ENCODE measurements at regions not wholly inside any gene's neighbourhood (a gene's known extent, or its start where the extent isn't known, plus 50 kb on each side); places are given as distances from the start of the nearest gene placed in this dataset.

DNA sequence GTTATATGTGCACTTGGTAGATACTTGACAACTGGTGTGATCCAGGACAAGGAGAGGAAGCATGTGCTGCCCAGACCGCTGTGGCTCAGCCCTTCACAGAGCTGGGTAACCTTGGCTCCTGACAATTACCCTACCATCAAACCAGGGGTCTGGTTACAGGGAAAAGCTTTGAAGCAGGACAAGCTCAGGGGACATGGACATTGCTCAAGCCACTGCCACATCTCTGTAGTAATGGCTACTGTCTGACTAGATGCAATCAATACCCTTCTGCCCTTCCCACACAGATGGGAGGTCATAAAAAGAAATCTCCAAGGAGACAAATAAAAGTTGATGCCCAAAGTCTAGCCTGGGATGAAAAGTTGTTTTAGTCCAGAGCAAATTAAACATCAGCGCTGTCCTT, 577.4 kb downstream of the MED13L start:
- TF ChIP-seq JUND (IDR thresholded peaks at IDR 0.05; ENCODE audit: low read depth) = no peak
- DNase-seq (ENCODE audit: low read depth in 1 of 2, low spot score in 1 of 2) = no peak
- in situ Hi-C loops (cut with HindIII; ENCODE audit: low pct_unique_long_range_greater_than_20kb, low sequenced_read_pairs) = no loop called here

DNA sequence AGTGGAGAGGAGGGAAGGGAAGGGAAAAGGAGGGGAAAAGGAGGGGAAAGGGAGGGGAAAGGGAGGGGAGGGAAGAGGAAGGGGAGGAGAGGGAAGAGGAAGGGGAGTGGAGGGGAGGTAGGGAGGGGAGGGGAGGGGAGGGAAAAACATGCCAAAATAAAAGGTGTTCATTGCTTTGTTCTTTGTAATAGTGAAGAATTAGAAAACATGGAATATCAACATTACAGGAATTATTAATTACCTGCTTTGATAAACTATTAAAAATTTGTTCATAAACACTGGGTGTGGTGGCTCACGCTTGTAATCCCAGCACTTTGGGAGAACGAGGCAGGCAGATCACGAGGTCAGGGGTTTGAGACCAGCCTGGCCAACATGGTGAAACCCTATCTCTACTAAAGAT, 579.2 kb downstream of the MED13L start:
- in situ Hi-C loops (cut with HindIII; ENCODE audit: low pct_unique_long_range_greater_than_20kb, low sequenced_read_pairs) = no loop called here
- no peak for DNase-seq (ENCODE audit: low read depth in 1 of 2, low spot score in 1 of 2)
- TF ChIP-seq JUND (IDR thresholded peaks at IDR 0.05; ENCODE audit: low read depth) = no peak

DNA sequence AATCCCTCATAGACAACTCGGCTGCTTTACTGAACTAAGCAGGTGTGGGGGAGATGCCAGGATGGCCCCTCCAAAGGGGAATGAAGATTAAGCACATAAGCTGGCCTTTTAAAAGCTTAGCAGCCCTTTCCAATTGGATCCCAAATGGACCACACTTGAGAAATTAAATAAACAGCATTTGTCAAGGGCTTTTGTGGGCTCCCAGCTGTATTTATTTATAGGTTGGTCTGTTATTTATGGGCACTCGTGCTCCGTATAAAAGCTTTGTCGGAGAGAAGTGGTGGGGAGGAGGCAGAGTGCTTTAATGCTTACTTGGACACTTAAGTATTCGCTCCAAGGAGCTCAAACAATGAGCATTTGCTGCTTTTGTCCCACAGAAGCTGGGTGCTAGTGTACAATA, 580.2 kb downstream of the MED13L start:
- in situ Hi-C loops (cut with HindIII; ENCODE audit: low pct_unique_long_range_greater_than_20kb, low sequenced_read_pairs) = no loop called here
- no peak for TF ChIP-seq JUND (IDR thresholded peaks at IDR 0.05; ENCODE audit: low read depth)

DNA sequence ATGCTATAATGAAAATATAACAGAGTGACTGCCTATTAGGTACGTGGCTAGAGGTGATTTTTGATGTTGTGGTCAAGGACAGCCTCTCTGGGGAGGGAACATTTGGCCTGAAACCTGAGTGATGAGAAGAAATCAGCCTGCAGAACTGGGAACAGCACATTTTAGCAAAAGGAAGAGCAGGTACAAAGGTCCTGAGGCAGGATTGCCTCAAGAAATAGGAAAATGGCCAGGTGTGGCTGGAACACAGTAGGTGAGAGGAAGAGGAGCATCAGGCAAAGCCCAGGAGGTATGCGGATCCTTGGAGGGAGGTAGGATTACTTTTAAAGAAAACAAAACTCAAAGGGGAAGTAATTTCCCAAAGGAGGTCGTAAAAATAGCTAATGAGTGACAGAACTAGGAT, 582.9 kb downstream of the MED13L start:
- no peak for TF ChIP-seq JUND (IDR thresholded peaks at IDR 0.05; ENCODE audit: low read depth)
- DNase-seq (ENCODE audit: low read depth in 1 of 2, low spot score in 1 of 2) = no peak
- in situ Hi-C loops (cut with HindIII; ENCODE audit: low pct_unique_long_range_greater_than_20kb, low sequenced_read_pairs) = no loop called here

More for the DNA sequence above, 580.2 kb downstream of the MED13L start:
- no peak for DNase-seq (ENCODE audit: low read depth in 1 of 2, low spot score in 1 of 2)

DNA sequence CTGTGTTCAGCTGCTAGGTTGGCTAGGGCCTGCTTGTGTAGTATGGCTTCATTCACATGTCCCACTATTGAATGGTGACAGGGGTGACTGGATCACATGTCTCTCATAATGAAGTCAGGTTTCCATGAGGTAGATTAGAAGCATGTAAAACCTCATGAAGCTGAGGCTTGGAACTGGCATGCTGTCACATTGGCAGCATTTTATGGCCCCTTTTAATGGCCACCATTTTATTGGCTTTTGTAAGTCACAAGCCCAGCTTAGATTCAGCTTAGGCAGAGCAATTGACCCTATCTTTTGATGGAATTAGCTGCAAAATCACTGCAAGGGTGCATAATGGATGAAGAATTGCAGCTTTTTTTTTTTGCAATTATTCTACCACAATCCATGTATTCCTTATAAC, 583.5 kb downstream of the MED13L start:
- in situ Hi-C loops (cut with HindIII; ENCODE audit: low pct_unique_long_range_greater_than_20kb, low sequenced_read_pairs) = no loop called here
- no peak for DNase-seq (ENCODE audit: low read depth in 1 of 2, low spot score in 1 of 2)
- no peak for TF ChIP-seq JUND (IDR thresholded peaks at IDR 0.05; ENCODE audit: low read depth)

DNA sequence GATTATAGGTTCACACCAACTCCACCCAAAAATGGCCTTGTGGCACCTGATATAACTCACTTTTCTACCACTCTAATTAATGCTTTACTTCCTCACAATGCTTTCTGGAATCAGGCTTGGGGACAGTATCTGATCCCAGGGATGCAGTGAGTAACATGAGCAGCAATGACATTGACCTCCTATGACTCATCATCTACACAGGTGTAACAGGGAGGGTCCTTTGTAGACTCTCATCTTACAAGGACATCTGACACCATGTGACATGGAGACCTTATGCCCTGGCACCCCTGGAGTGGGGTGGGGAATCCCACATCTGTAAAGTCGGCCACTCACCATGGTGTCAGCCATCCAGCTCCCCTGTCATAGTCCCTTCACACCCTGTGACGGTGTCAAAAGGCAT, 586.4 kb downstream of the MED13L start:
- TF ChIP-seq JUND (IDR thresholded peaks at IDR 0.05; ENCODE audit: low read depth) = no peak
- in situ Hi-C loops (cut with HindIII; ENCODE audit: low pct_unique_long_range_greater_than_20kb, low sequenced_read_pairs) = no loop called here
- no peak for DNase-seq (ENCODE audit: low read depth in 1 of 2, low spot score in 1 of 2)

DNA sequence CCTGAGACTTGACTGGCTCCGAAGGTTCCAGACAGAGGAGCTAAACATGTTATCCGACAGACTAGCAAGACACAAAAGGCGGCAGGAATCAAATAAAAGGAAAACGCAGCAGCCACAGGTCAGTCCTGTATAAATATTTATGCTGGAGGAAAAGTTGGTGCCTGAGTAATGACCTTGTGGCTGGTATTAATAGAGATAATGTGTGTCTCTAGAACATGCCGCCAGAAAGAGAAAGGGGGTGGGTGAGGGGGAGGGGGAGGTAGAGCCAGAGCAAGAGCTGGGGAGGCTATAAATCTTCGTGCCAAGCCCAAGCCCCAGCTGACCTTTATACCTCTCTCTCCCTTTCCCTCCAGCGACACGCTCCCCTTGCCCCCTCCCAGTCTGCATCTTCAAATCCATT, 590.4 kb downstream of the MED13L start:
- TF ChIP-seq JUND (IDR thresholded peaks at IDR 0.05; ENCODE audit: low read depth) = no peak
- no peak for DNase-seq (ENCODE audit: low read depth in 1 of 2, low spot score in 1 of 2)
- in situ Hi-C loops (cut with HindIII; ENCODE audit: low pct_unique_long_range_greater_than_20kb, low sequenced_read_pairs) = no loop called here

DNA sequence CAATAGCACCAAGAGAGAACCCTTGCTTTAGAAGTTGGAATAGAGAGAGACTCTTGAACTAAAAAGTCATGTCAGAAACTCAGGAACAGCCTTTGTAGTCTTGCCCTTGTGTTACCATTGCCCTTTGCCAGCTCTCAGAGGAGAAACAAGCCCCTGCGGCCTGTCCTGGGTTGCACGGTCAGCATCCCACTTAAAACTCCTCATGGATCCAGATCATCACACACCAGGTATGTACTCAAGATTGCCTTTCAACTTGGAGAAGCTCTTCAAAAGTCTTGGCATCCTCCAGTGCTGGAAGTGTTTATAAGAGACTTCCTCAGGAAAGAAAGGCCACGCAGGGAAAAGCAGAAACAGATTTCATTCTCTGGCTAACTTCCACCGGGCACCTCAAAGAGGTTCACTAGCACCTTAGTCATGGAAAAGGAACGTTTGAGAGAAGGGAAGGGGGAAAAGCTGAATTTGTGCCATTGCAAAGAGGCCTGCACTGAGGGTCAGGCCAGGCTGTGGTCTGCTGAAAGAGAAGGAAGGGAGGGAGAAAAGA, 594.2 kb downstream of the MED13L start:
- TF ChIP-seq JUND (IDR thresholded peaks at IDR 0.05; ENCODE audit: low read depth) = no peak
- in situ Hi-C loops (cut with HindIII; ENCODE audit: low pct_unique_long_range_greater_than_20kb, low sequenced_read_pairs) = no loop called here
- no peak for DNase-seq (ENCODE audit: low read depth in 1 of 2, low spot score in 1 of 2)

DNA sequence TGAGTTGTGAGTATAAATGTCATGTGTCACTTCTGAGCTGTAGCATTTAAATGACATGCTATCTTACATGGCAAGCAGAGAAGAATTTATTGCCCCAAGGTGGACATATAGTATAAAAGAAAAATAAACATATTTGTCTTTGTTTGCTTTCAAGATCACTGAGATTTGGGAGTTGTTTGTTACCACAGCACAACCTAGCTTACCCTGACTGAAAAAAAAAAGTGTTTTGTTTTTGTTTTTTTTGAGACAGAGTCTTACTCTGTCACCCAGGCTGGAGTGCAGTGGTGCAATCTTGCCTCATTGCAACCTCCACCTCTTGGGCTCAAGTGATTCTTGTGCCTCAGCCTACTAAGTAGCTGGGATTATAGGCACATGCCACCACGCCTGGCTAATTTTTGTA, 596.5 kb downstream of the MED13L start:
- no peak for TF ChIP-seq JUND (IDR thresholded peaks at IDR 0.05; ENCODE audit: low read depth)
- no peak for DNase-seq (ENCODE audit: low read depth in 1 of 2, low spot score in 1 of 2)
- in situ Hi-C loops (cut with HindIII; ENCODE audit: low pct_unique_long_range_greater_than_20kb, low sequenced_read_pairs) = no loop called here

DNA sequence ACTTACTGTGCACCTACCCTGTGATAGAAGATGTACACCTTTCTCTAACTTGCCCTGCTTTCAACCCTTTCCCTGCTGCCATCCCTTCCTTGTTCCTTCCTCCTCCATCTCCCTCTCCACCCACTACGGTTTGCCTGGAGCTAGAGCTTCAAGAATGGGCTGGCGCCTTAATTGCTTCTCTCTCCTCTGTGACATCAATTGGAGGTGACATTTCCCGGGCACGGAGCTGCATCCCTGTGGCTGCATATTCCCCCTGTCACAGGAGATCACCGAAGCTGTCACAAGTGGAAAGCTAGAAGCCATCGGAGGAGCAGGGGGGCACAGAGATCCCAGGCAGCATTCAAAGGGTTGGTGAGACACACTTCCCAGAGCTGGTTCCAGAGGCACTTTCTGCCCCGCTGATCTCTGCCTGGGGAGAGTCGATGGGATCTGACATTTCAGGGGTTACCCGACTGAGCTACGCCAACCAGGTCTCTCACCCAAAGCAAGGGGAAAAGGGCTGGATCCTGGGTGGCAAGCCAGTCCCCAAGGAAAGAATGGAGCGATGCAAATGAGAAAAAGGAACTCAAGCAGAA, 604.9 kb downstream of the MED13L start:
- in situ Hi-C loops (cut with HindIII; ENCODE audit: low pct_unique_long_range_greater_than_20kb, low sequenced_read_pairs) = no loop called here
- no peak for DNase-seq (ENCODE audit: low read depth in 1 of 2, low spot score in 1 of 2)
- no peak for TF ChIP-seq JUND (IDR thresholded peaks at IDR 0.05; ENCODE audit: low read depth)

DNA sequence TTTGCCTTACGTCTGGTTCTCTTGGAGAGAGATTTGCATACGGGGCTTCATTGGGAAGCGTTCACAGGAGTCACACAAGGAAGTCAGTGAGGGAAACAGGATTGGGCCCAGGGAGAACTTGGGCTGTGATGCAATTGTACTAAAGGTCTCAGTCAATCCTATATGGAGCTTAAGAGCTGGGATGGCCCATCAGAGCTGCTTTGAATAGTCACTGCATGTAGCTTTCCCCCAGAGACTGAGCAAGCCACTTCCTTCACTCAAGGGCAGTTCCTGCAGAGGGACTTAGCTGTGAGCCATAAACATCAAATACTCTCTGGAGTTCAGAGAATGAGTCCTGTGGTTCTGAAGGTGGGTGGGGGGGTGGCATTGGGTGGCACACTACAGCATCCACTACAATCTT, 605.4 kb downstream of the MED13L start:
- TF ChIP-seq JUND (IDR thresholded peaks at IDR 0.05; ENCODE audit: low read depth) = no peak
- DNase-seq (ENCODE audit: low read depth in 1 of 2, low spot score in 1 of 2) = peak in 1 of 2 experiments; percentile 10
- in situ Hi-C loops (cut with HindIII; ENCODE audit: low pct_unique_long_range_greater_than_20kb, low sequenced_read_pairs) = no loop called here

DNA sequence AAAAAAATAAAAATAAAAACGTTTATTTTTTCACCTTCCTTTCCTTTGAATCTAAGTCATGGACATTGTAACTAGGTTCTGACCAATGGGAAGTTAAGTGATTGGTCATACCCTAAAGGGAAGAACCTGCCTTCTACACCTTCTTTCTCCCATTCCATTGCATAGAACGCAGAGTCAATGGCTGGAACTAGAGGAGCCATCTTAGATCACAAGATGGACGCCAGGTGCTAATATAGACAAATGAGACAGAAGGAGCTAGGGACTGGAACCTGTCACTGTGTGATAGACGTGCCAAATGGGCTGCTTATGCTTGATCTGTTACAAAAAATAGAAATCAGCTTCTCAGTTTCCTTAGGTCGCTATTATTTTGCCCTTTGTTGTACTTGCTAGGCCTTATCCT, 606.6 kb downstream of the MED13L start:
- in situ Hi-C loops (cut with HindIII; ENCODE audit: low pct_unique_long_range_greater_than_20kb, low sequenced_read_pairs) = no loop called here
- no peak for TF ChIP-seq JUND (IDR thresholded peaks at IDR 0.05; ENCODE audit: low read depth)
- no peak for DNase-seq (ENCODE audit: low read depth in 1 of 2, low spot score in 1 of 2)

DNA sequence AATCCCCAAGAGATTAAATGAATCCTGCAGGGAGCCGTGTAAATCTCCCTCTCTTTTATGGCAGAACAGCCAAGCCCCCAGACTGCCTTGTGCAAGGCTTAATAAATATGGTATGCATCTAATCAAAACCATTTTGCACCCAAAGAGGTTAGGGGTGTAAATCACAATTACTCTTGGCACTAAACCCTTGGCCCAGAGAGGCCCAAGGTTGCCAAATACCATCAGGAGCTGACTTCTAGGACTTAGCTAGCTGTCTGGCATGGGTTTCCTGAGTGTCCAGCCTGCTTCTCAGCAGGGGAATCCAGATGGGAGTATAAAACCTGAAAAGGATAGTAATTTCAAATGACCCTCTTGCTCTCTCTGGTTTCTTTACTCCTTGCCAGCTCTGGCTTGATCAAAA, 610.4 kb downstream of the MED13L start:
- no peak for TF ChIP-seq JUND (IDR thresholded peaks at IDR 0.05; ENCODE audit: low read depth)
- in situ Hi-C loops (cut with HindIII; ENCODE audit: low pct_unique_long_range_greater_than_20kb, low sequenced_read_pairs) = no loop called here

DNA sequence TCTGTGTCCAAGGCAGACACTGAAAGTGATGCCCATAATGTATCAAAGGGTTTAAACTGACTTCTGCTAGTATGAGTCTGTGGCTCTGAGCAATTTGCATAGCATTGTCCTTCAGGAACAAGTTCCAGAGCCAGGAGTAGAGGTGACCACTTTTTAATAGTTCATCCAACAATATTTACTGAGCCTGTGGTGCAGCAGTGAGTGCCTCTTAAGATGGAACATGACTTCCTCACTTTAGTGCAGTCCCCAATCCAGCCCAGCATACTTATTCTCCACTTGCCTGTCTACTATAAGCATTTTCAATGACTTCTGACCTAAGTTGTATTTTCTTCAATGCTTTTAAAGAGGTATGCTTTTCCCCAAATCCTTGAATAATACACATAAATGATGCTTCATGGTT, 611.3 kb downstream of the MED13L start:
- in situ Hi-C loops (cut with HindIII; ENCODE audit: low pct_unique_long_range_greater_than_20kb, low sequenced_read_pairs) = no loop called here
- TF ChIP-seq JUND (IDR thresholded peaks at IDR 0.05; ENCODE audit: low read depth) = no peak
- no peak for DNase-seq (ENCODE audit: low read depth in 1 of 2, low spot score in 1 of 2)

More for the DNA sequence above, 610.4 kb downstream of the MED13L start:
- DNase-seq (ENCODE audit: low read depth in 1 of 2, low spot score in 1 of 2) = no peak
